Sigmoid colon (tissue), 4 donors: ENCODE measurements at regions not wholly inside any gene's neighbourhood (a gene's known extent, or its start where the extent isn't known, plus 50 kb on each side); places are given as distances from the start of the nearest gene placed in this dataset.

Experiments used
- CTCF ChIP-seq, 4 experiments: fragments of 450-650 bp in 3 of 4; fragments of 200-600 bp in 1 of 4; IDR thresholded peaks; one replicate each; pipeline ENCODE4 v1.5.1; 2016 to 2019; ENCODE audit warnings: antibody characterized with exemption in 4 of 4, mild to moderate bottlenecking in 3 of 4, moderate library complexity in 2 of 4
- EP300 ChIP-seq, 4 donors: sonication (generic); formaldehyde crosslinking; IDR thresholded peaks; one replicate each; pipeline ENCODE4 v1.6.1; 2017; ENCODE audit warnings: antibody characterized with exemption in 4 of 4
- POLR2A ChIP-seq, 2 donors: fragments of 450-650 bp; IDR thresholded peaks; one replicate each; pipeline ENCODE4 v1.6.1; 2016; ENCODE audit warnings: antibody characterized with exemption in 2 of 2, mild to moderate bottlenecking in 2 of 2, moderate library complexity in 2 of 2
- POLR2AphosphoS5 ChIP-seq, 4 donors: sonication (generic); formaldehyde crosslinking; IDR thresholded peaks; one replicate each; pipeline ENCODE4 v1.6.1; 2017; ENCODE audit warnings: antibody characterized with exemption in 4 of 4

GRCh38 chr17:31653691-31654090, 205.4 kb downstream of the COPRS start:
- TF ChIP-seq CTCF (IDR thresholded peaks at IDR 0.05) (no peak), POLR2AphosphoS5 (IDR thresholded peaks at IDR 0.05) (no peak), POLR2A (IDR thresholded peaks at IDR 0.05) (no peak), EP300 (IDR thresholded peaks at IDR 0.05) (no peak)
